ENCODE measurements at regions not wholly inside any gene's neighbourhood (a gene's known extent, or its start where the extent isn't known, plus 50 kb on each side); places are given as distances from the start of the nearest gene placed in this dataset.

DNA sequence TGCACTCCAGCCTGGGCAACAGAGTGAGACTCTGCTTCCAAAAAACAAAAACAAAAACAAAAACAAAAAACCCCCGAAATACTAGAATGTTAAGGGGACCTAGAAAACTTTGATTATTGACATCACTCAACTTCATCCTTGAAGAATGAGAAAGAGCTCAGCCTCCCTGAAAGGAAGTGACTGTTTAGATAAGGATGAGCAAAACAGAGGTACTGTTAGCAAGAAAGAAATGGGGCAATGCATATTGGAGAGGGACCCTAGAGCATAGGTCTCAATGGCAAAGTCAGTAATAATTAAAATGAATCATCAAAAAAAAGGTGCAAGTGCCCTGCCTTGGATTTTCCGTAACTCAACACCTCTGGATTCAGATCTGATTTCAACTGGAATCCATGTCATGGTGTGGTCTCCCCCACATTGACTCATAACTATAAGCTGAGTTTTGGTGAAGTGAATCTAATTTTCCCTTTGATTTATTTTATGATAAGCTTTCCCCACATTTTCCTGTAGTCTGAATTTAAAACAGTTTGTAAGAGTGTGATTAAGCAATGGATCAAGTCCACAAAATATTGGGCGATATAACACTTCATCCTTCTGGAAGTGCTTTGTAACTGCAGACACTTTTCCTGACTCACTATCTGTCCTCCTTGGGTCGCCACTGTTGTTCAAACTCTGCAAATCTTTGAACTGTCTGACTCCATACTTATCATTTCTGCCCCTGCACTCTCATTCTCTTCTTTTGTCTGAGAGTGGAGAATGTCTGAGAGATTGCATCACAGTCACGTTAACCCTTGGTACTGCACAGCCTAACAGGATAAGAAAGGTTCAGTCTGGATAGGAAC, 224.8 kb upstream of the LYZL1 start:
- TF ChIP-seq, protein P1, sequence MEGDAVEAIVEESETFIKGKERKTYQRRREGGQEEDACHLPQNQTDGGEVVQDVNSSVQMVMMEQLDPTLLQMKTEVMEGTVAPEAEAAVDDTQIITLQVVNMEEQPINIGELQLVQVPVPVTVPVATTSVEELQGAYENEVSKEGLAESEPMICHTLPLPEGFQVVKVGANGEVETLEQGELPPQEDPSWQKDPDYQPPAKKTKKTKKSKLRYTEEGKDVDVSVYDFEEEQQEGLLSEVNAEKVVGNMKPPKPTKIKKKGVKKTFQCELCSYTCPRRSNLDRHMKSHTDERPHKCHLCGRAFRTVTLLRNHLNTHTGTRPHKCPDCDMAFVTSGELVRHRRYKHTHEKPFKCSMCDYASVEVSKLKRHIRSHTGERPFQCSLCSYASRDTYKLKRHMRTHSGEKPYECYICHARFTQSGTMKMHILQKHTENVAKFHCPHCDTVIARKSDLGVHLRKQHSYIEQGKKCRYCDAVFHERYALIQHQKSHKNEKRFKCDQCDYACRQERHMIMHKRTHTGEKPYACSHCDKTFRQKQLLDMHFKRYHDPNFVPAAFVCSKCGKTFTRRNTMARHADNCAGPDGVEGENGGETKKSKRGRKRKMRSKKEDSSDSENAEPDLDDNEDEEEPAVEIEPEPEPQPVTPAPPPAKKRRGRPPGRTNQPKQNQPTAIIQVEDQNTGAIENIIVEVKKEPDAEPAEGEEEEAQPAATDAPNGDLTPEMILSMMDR (IDR thresholded peaks at IDR 0.05; ENCODE audit: low read depth, low read length, missing input control) = no peak
- TF ChIP-seq, protein P2, sequence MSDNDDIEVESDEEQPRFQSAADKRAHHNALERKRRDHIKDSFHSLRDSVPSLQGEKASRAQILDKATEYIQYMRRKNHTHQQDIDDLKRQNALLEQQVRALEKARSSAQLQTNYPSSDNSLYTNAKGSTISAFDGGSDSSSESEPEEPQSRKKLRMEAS (IDR thresholded peaks at IDR 0.05) = no peak
- no peak for TF ChIP-seq HNF4G (IDR thresholded peaks at IDR 0.05)
- no peak for TF ChIP-seq RAD21 (IDR thresholded peaks at IDR 0.05)
- TF ChIP-seq, protein P3, sequence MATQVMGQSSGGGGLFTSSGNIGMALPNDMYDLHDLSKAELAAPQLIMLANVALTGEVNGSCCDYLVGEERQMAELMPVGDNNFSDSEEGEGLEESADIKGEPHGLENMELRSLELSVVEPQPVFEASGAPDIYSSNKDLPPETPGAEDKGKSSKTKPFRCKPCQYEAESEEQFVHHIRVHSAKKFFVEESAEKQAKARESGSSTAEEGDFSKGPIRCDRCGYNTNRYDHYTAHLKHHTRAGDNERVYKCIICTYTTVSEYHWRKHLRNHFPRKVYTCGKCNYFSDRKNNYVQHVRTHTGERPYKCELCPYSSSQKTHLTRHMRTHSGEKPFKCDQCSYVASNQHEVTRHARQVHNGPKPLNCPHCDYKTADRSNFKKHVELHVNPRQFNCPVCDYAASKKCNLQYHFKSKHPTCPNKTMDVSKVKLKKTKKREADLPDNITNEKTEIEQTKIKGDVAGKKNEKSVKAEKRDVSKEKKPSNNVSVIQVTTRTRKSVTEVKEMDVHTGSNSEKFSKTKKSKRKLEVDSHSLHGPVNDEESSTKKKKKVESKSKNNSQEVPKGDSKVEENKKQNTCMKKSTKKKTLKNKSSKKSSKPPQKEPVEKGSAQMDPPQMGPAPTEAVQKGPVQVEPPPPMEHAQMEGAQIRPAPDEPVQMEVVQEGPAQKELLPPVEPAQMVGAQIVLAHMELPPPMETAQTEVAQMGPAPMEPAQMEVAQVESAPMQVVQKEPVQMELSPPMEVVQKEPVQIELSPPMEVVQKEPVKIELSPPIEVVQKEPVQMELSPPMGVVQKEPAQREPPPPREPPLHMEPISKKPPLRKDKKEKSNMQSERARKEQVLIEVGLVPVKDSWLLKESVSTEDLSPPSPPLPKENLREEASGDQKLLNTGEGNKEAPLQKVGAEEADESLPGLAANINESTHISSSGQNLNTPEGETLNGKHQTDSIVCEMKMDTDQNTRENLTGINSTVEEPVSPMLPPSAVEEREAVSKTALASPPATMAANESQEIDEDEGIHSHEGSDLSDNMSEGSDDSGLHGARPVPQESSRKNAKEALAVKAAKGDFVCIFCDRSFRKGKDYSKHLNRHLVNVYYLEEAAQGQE (IDR thresholded peaks at IDR 0.05) = no peak
- no peak for TF ChIP-seq GABPA (IDR thresholded peaks at IDR 0.05 in 1 of 2, conservative IDR thresholded peaks at IDR 0.05 in 1 of 2)
- no peak for TF ChIP-seq TAF1 (conservative IDR thresholded peaks at IDR 0.05)
- TF ChIP-seq SP1 (IDR thresholded peaks at IDR 0.05) = no peak
- no peak for TF ChIP-seq RXRA (IDR thresholded peaks at IDR 0.05)
- no peak for TF ChIP-seq HNF4A (conservative IDR thresholded peaks at IDR 0.05)
- no peak for TF ChIP-seq EGR1 (IDR thresholded peaks at IDR 0.05; ENCODE audit: low read depth in 2 of 2)
- TF ChIP-seq JUND (IDR thresholded peaks at IDR 0.05) = no peak
- TF ChIP-seq, protein P4, sequence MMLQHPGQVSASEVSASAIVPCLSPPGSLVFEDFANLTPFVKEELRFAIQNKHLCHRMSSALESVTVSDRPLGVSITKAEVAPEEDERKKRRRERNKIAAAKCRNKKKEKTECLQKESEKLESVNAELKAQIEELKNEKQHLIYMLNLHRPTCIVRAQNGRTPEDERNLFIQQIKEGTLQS (IDR thresholded peaks at IDR 0.05) = no peak
- TF ChIP-seq, protein P5, sequence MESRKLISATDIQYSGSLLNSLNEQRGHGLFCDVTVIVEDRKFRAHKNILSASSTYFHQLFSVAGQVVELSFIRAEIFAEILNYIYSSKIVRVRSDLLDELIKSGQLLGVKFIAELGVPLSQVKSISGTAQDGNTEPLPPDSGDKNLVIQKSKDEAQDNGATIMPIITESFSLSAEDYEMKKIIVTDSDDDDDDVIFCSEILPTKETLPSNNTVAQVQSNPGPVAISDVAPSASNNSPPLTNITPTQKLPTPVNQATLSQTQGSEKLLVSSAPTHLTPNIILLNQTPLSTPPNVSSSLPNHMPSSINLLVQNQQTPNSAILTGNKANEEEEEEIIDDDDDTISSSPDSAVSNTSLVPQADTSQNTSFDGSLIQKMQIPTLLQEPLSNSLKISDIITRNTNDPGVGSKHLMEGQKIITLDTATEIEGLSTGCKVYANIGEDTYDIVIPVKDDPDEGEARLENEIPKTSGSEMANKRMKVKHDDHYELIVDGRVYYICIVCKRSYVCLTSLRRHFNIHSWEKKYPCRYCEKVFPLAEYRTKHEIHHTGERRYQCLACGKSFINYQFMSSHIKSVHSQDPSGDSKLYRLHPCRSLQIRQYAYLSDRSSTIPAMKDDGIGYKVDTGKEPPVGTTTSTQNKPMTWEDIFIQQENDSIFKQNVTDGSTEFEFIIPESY (IDR thresholded peaks at IDR 0.05) = no peak
